ENCODE measurements at regions not wholly inside any gene's neighbourhood (a gene's known extent, or its start where the extent isn't known, plus 50 kb on each side); places are given as distances from the start of the nearest gene placed in this dataset.
A peak's percentile ranks its signal among the peaks of the same experiment; 100 is the strongest.

- Histone ChIP-seq H3K79me2 (ENCODE audit: insufficient read depth, low read length) (no peaks in the 10 kb centered on the region), H3K9ac (ENCODE audit: low read length) (no peak overlapping the region), H3K4me3 (ENCODE audit: low read depth, low read length, poor library complexity, severe bottlenecking) (no peak overlapping the region), H2AFZ (ENCODE audit: low read length) (no peak overlapping the region), H3K27ac (ENCODE audit: low read depth, low read length, poor library complexity, severe bottlenecking) (no peak overlapping the region), H3K36me3 (ENCODE audit: insufficient read depth, low read length) (no peaks in the 10 kb centered on the region), H3F3A (ENCODE audit: insufficient read depth, low read length) (no peaks in the 10 kb centered on the region), H3K4me1 (ENCODE audit: insufficient read depth, low read length, severe bottlenecking) (no peaks in the 10 kb centered on the region), H3K9me2 (ENCODE audit: low read depth, low read length) (no peaks in the 10 kb centered on the region), H4K20me1 (ENCODE audit: insufficient read depth, low read length) (no peaks in the 10 kb centered on the region), H3K4me2 (ENCODE audit: low read length) (no peak overlapping the region), H3K27me3 (ENCODE audit: insufficient read depth, low read length) (no peaks in the 10 kb centered on the region), H3K9me3 (ENCODE audit: low read length) (no peaks in the 10 kb centered on the region)
- no peak for TF ChIP-seq EZH2 (IDR thresholded peaks at IDR 0.05; ENCODE audit: borderline replicate concordance, low read length)
- TF ChIP-seq CTCF (IDR thresholded peaks at IDR 0.05; ENCODE audit: low read length): no peak
Observed at GRCh38 chr18:8474661-8475060, 134.6 kb upstream of the RAB12 start.

GRCh38 chr18:8477615-8478014 is 131.6 kb upstream of the RAB12 start:
- Histone ChIP-seq H3K27ac (ENCODE audit: low read depth, low read length, poor library complexity, severe bottlenecking) (no peak overlapping the region), H3K4me3 (ENCODE audit: low read depth, low read length, poor library complexity, severe bottlenecking) (no peak overlapping the region), H3K36me3 (ENCODE audit: insufficient read depth, low read length) (no peaks in the 10 kb centered on the region), H3K4me2 (ENCODE audit: low read length) (no peak overlapping the region), H3K4me1 (ENCODE audit: insufficient read depth, low read length, severe bottlenecking) (no peaks in the 10 kb centered on the region), H3K27me3 (ENCODE audit: insufficient read depth, low read length) (no peaks in the 10 kb centered on the region), H3K9ac (ENCODE audit: low read length) (no peak overlapping the region), H3K9me3 (ENCODE audit: low read length) (no peaks in the 10 kb centered on the region), H3K79me2 (ENCODE audit: insufficient read depth, low read length) (no peaks in the 10 kb centered on the region), H4K20me1 (ENCODE audit: insufficient read depth, low read length) (no peaks in the 10 kb centered on the region), H3K9me2 (ENCODE audit: low read depth, low read length) (no peaks in the 10 kb centered on the region), H3F3A (ENCODE audit: insufficient read depth, low read length) (no peaks in the 10 kb centered on the region), H2AFZ (ENCODE audit: low read length) (no peak overlapping the region)
- TF ChIP-seq EZH2 (IDR thresholded peaks at IDR 0.05; ENCODE audit: borderline replicate concordance, low read length) (no peak), CTCF (IDR thresholded peaks at IDR 0.05; ENCODE audit: low read length) (no peak)

- no peak overlapping the region for H3K27ac ChIP-seq (ENCODE audit: low read depth, low read length, poor library complexity, severe bottlenecking)
- H3K4me2 ChIP-seq (ENCODE audit: low read length): no peak overlapping the region
- no peaks in the 10 kb centered on the region for H3K9me3 ChIP-seq (ENCODE audit: low read length)
- no peak overlapping the region for H3K9ac ChIP-seq (ENCODE audit: low read length)
- no peaks in the 10 kb centered on the region for H3F3A ChIP-seq (ENCODE audit: insufficient read depth, low read length)
- no peaks in the 10 kb centered on the region for H3K9me2 ChIP-seq (ENCODE audit: low read depth, low read length)
- H3K79me2 ChIP-seq (ENCODE audit: insufficient read depth, low read length): no peaks in the 10 kb centered on the region
- no peak overlapping the region for H2AFZ ChIP-seq (ENCODE audit: low read length)
- TF ChIP-seq EZH2 (IDR thresholded peaks at IDR 0.05; ENCODE audit: borderline replicate concordance, low read length): no peak
- peak; percentile 91 for TF ChIP-seq CTCF (IDR thresholded peaks at IDR 0.05; ENCODE audit: low read length)
- H3K4me1 ChIP-seq (ENCODE audit: insufficient read depth, low read length, severe bottlenecking): no peaks in the 10 kb centered on the region
- no peak overlapping the region for H3K4me3 ChIP-seq (ENCODE audit: low read depth, low read length, poor library complexity, severe bottlenecking)
- H3K36me3 ChIP-seq (ENCODE audit: insufficient read depth, low read length): no peaks in the 10 kb centered on the region
- H3K27me3 ChIP-seq (ENCODE audit: insufficient read depth, low read length): no peaks in the 10 kb centered on the region
- no peaks in the 10 kb centered on the region for H4K20me1 ChIP-seq (ENCODE audit: insufficient read depth, low read length)
Observed at GRCh38 chr18:8478166-8478967, 130.9 kb upstream of the RAB12 start.

Data from OCI-LY1 (cell line).